ENCODE measurements at regions not wholly inside any gene's neighbourhood (a gene's known extent, or its start where the extent isn't known, plus 50 kb on each side); places are given as distances from the start of the nearest gene placed in this dataset.

DNA sequence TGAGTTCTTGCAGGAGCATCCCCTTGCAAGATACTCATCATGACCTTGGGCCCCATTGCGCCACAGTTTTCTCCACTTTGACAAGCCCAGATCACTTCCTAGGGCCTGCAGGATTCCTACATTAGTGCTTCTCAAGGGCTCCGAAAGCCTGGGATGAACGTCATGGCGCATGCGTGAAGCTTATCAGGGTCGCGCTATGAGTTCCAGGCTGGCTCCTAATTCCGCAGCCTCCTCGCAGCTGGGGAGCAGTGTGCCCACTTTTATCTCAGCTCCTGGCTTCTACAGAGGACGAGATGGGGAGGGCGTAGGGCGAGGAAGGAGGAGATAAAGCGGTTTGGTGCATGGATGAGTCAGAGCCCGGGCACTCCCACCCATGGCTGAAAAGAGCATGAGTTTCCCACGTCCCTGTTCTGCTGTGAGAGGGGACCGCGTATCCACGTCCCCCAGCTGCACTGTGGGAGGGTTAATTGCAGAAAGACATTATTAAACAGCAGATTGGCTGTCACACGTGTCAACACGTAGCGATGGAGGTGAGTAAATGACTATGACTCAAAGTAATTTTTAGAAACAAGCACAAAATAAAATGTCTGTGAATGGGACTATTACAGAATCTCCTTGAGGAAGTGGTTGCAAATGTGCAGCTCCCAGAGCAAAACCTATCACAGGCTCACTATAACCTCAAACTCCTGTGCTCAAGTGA, 72.9 kb upstream of the DSP start:
- Histone ChIP-seq H3K36me3 (no peaks in the 10 kb centered on the region), H3K4me1 (no peaks in the 10 kb centered on the region), H3K9ac (ENCODE audit: low read depth in 2 of 2, low read length in 2 of 2) (no peak overlapping the region), H3K27ac (no peak overlapping the region), H3K9me3 (no peaks in the 10 kb centered on the region), H3K27me3 (no peaks in the 10 kb centered on the region), H3K4me3 (no peak overlapping the region)
- intact Hi-C loops (cut with DNase I), result no loop called here
- DNase-seq, result no peak
- TF ChIP-seq, protein P1, sequence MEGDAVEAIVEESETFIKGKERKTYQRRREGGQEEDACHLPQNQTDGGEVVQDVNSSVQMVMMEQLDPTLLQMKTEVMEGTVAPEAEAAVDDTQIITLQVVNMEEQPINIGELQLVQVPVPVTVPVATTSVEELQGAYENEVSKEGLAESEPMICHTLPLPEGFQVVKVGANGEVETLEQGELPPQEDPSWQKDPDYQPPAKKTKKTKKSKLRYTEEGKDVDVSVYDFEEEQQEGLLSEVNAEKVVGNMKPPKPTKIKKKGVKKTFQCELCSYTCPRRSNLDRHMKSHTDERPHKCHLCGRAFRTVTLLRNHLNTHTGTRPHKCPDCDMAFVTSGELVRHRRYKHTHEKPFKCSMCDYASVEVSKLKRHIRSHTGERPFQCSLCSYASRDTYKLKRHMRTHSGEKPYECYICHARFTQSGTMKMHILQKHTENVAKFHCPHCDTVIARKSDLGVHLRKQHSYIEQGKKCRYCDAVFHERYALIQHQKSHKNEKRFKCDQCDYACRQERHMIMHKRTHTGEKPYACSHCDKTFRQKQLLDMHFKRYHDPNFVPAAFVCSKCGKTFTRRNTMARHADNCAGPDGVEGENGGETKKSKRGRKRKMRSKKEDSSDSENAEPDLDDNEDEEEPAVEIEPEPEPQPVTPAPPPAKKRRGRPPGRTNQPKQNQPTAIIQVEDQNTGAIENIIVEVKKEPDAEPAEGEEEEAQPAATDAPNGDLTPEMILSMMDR (IDR thresholded peaks at IDR 0.05), result no peak

DNA sequence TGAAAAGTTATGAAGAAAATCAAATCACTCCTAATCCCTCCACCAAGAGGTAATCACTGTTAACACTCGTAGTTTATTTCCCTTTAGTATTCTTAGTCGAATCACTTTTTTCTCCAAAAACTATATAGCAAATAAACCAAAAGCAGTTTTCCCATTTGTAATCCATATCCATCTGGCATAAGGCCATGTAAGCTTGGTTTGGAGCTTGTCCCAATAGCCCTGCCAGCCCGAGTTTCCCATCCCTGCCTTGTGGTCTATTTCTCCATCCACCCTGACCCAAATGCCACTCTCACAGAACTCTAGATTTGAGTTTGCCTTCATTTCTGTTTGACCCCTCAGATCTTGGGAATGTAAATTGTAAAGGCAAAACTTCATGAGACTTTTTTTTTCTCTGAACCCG, 71.8 kb upstream of the DSP start:
- intact Hi-C loops (cut with DNase I), result no loop called here
- TF ChIP-seq, protein P1 (IDR thresholded peaks at IDR 0.05), result no peak
- Histone ChIP-seq H3K4me3 (no peak overlapping the region), H3K9me3 (no peaks in the 10 kb centered on the region), H3K4me1 (no peaks in the 10 kb centered on the region), H3K27me3 (no peaks in the 10 kb centered on the region), H3K9ac (ENCODE audit: low read depth in 2 of 2, low read length in 2 of 2) (no peak overlapping the region), H3K27ac (no peak overlapping the region), H3K36me3 (no peaks in the 10 kb centered on the region)
- DNase-seq, result no peak

DNA sequence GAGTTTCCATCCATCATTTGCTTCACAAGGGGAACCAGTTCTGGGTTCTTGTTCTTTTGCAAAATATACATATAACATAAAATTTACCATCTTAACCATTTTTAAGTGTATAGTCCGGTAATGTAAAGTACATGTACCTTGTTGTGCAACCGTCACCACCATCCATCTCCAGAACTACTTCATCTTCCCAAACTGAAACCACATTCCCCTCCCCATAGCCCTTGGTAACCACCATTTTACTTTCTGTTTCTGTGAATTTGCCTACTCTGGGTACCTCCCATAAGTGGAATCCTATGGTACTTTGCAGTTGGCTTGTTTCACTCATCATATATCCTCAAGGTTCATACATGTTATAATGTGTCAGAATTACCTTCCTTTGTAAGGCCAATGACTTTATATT, 70.3 kb upstream of the DSP start:
- intact Hi-C loops (cut with DNase I), result no loop called here
- TF ChIP-seq, protein P1 (IDR thresholded peaks at IDR 0.05), result no peak
- Histone ChIP-seq H3K4me1 (no peaks in the 10 kb centered on the region), H3K27me3 (no peaks in the 10 kb centered on the region), H3K9me3 (no peaks in the 10 kb centered on the region), H3K4me3 (no peak overlapping the region), H3K36me3 (no peaks in the 10 kb centered on the region), H3K9ac (ENCODE audit: low read depth in 2 of 2, low read length in 2 of 2) (no peak overlapping the region), H3K27ac (no peak overlapping the region)
- no peak for DNase-seq

DNA sequence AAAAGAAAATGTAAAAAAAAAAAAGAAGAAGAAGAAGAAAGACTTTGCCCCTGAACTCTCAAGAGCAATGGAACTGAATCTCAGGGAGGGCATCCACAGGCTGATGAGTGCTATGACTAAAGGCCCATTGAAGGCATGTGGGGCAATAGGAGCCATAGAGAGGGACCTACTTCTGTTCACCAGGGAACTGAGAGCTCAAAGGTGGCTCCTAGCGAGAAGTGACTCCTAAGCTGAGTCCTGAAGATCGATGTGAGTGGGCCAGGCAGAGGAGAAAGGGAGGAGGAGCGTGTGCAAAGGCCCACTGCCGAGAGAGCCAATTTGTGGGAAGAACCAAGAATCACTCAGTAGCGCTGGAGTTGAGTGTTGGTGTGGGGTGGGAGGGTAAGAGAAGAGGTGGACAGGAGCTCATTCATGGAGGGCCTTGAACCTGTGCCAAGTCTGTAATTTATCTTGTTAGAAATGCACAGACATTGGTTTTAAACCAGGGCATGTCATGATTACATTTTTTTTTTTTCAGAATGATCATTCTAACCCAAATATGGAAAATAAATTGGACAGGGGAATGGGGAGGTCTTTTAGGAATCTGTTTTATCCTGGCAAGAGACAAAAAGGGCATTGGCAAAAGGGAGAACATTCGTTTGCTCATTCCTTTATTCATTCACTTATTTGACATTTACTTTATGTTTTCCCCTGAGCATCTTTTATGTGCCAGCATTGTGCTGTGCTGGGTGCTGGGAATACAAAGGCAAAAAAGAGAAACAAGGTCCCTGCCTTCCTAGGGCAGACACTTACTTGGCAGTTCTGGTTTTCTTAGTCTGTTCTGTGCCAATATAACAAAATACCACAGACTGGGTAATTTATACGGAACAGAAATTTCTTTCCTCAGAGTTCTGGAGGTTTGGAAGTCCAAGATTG, 67.4 kb upstream of the DSP start:
- Histone ChIP-seq H3K9ac (ENCODE audit: low read depth in 2 of 2, low read length in 2 of 2) (no peak overlapping the region), H3K4me1 (no peaks in the 10 kb centered on the region), H3K4me3 (no peak overlapping the region), H3K36me3 (no peaks in the 10 kb centered on the region), H3K9me3 (no peaks in the 10 kb centered on the region), H3K27ac (no peak overlapping the region), H3K27me3 (no peaks in the 10 kb centered on the region)
- no peak for DNase-seq
- TF ChIP-seq, protein P1 (IDR thresholded peaks at IDR 0.05), result no peak
- intact Hi-C loops (cut with DNase I), result no loop called here

DNA sequence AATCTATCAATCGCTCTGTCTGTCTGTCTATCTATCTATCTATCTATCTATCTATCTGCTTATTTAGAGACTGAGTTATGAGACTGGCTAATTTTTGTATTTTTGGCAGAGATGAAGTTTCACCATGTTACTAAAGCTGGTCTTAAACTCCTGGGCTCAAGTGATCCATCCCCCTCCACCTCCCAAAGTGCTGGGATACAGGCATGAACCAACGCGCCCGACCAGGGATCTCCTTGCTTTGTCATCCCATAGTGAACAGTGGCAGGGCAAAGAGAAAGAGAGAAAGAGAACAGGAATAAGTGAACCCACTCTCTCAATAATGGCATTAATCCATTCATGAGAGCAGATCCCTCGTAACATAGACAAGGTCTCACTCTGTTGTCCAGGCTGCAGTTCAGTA, 66.4 kb upstream of the DSP start:
- Histone ChIP-seq H3K9ac (ENCODE audit: low read depth in 2 of 2, low read length in 2 of 2) (no peak overlapping the region), H3K4me3 (no peak overlapping the region), H3K27me3 (no peaks in the 10 kb centered on the region), H3K36me3 (no peaks in the 10 kb centered on the region), H3K9me3 (no peaks in the 10 kb centered on the region), H3K27ac (no peak overlapping the region), H3K4me1 (no peaks in the 10 kb centered on the region)
- no peak for DNase-seq
- TF ChIP-seq, protein P1 (IDR thresholded peaks at IDR 0.05), result no peak
- intact Hi-C loops (cut with DNase I), result no loop called here
